Uterus (tissue), 3 donors: ENCODE measurements at regions not wholly inside any gene's neighbourhood (a gene's known extent, or its start where the extent isn't known, plus 50 kb on each side); places are given as distances from the start of the nearest gene placed in this dataset. TPM values are rescaled to one million over a fixed set of nuclear protein-coding genes. Genes with fewer than 3 reads are reported as not detected.

ENCODE experiments used
- DNase-seq, 2 donors: peaks; one replicate each; pipeline ENCODE4 v3.0.0-alpha.2; 2019 to 2020
- H3K27ac ChIP-seq, 2 donors: fragments of 200-600 bp; sonication (generic); 1 replicate in 1 of 2; 2 replicates in 1 of 2; pipeline ENCODE4 v1.5.1; 2016 to 2018
- H3K27me3 ChIP-seq, 2 donors: fragments of 200-600 bp; sonication (generic); one replicate each; pipeline ENCODE4 v1.5.1; 2018 to 2019; ENCODE audit warnings: control low read depth in 1 of 2
- H3K36me3 ChIP-seq, 2 donors: fragments of 200-600 bp; sonication (generic); one replicate each; pipeline ENCODE4 v1.5.1; 2019; ENCODE audit warnings: control low read depth in 1 of 2
- H3K4me1 ChIP-seq, 2 donors: fragments of 200-600 bp; sonication (generic); one replicate each; pipeline ENCODE4 v1.5.1; 2018 to 2019; ENCODE audit warnings: control low read depth in 1 of 2
- H3K4me3 ChIP-seq, 2 donors: fragments of 200-600 bp; sonication (generic); 1 replicate in 1 of 2; 2 replicates in 1 of 2; pipeline ENCODE4 v1.5.1; 2018 to 2019; ENCODE audit warnings: mild to moderate bottlenecking in 1 of 2
- H3K9me3 ChIP-seq, 2 donors: fragments of 200-600 bp; sonication (generic); one replicate each; pipeline ENCODE4 v1.5.1; 2019; ENCODE audit warnings: control low read depth in 1 of 2
- CTCF ChIP-seq, 4 experiments: fragments of 200-600 bp in 2 of 4; fragments of 450-650 bp in 2 of 4; sonication (generic) in 2 of 4; IDR thresholded peaks; one replicate each; pipeline ENCODE4 v1.5.1; 2016 to 2019; ENCODE audit warnings: antibody characterized with exemption in 4 of 4, mild to moderate bottlenecking in 2 of 4, moderate library complexity in 1 of 4
- POLR2A ChIP-seq, 2 donors: fragments of 450-650 bp; IDR thresholded peaks; one replicate each; pipeline ENCODE4 v1.6.1; 2016; ENCODE audit warnings: antibody characterized with exemption in 2 of 2, mild to moderate bottlenecking in 1 of 2, moderate library complexity in 1 of 2
- intact Hi-C: fragments of 100-400 bp; cut with DNase I; formaldehyde crosslinking; loops from one replicate; pipeline ENCODE4 v1.15.1; 2023; ENCODE audit warnings: low total_unique reads
- small RNA-seq: library from RNA; depleted of rRNA; stranded (forward); fragments of <200 nt; gene quantifications from one replicate; pipeline ENCODE3, GENCODE V24; 2016
- donor health status: DM: yes; HTN: yes; CAD: no.

GRCh38 chr7:69545175-69545574 is 53.1 kb upstream of the AUTS2 start:
- intact Hi-C loops: no loop called here
- H3K36me3 ChIP-seq: no peaks in the 10 kb centered on the region
- H3K27ac ChIP-seq: no peak overlapping the region
- H3K27me3 ChIP-seq: no peaks in the 10 kb centered on the region
- no peaks in the 10 kb centered on the region for H3K9me3 ChIP-seq
- H3K4me3 ChIP-seq: no peak overlapping the region
- TF ChIP-seq CTCF (IDR thresholded peaks at IDR 0.05): no peak
- no peak for TF ChIP-seq POLR2A (IDR thresholded peaks at IDR 0.05)
- no peaks in the 10 kb centered on the region for H3K4me1 ChIP-seq
- DNase-seq: no peak

Small RNA genes in the stretch of these regions (small RNA-seq; reads per million reads assigned to genes)
- gene MTATP6P21: not detected
- gene RF00019: not detected
- not detected for gene RNA5SP231
- not detected for gene RNU6-229P
- not detected for gene RNU6-832P
